NOMO-1 (cell line): ENCODE measurements at regions not wholly inside any gene's neighbourhood (a gene's known extent, or its start where the extent isn't known, plus 50 kb on each side); places are given as distances from the start of the nearest gene placed in this dataset.
"Not testable (repeated sequence)": the region's sequence is repeated elsewhere in the genome, so short reads cannot be mapped to it uniquely, and the experiment has no call there.

ENCODE experiments used
- DNase-seq, 2 experiments: peaks; one replicate each; lab custom pipeline; 2025; ENCODE audit not compliant: unreplicated experiment in 2 of 2; lab: John Stamatoyannopoulos, UW

DNA sequence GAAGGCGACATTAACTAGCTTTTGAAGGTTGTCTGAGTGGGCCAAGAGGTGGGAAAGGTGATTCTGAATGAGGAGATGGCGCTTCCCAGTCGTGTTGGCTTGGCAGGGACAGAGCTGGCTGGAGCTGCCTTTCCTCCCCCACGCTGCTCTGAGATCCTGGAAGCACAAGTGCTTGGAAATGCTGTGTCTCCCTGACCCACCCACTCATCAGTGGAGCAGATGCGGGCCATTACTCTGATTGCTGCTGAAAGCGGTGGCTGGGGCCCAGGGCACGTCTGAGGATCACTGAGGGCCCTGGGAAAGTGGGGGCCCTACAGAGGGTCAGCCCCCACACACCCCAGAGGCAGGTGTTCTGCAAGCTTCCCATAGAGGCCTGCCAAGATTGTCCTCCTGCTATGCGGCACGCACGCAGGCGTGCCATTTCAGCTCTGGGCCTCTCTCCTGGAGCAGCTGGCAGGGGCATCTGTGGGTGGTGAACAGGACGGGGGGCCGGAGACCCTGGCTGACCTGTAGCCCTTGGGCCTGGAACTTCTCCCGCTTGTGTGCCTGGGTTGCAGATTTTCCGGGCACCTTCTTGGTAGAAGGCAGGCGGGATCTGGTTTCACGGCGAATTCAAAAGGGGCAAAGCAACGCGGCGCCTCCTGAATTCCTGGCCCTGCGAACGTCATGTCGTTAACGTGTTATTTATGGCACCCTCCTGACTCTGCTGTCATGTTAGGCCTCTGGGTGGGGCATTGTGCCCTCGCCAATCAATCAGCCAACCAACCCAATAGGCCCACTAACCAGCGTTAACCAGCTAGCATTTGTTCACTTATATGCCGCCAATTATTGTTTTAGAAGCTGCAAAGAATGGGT is 133.8 kb upstream of the TBX3 start:
- no peak for DNase-seq

DNA sequence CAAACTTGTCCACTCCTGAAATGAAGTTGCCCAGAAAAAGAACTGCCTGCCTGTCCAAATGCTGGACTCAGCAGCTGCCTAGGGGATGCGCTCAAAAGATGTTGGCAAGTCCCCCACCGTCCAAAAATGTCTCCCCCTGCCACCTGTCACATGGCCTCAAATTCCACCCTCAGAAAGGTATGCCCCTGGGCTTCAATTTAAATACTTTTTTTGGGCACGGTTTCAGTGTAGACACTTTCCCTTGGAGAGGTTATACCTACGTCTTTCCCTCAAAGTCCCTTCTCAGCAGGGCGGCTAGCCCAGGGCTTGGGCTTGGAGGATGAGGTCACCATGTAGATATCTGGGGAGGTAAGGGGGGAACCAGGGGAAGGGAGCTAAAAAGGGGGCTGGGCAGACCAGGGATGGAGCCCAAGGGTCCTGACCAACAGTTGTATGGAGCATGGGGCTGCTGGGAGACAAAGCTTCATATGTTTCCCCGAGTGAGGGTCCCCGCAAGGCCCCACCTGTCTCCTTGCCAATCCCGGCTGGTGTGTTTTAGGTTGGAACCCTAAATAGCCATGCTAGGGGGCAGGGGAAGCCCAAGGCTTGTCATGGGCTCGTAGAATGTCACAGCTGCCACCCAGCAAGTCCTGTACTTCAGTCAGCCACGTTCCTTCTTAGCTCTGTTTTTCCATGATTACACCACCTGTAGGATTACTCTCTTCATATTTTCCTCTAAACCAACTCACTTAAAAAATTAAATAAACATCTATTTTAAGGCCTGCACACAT is 131.2 kb upstream of the TBX3 start:
- no peak for DNase-seq

DNA sequence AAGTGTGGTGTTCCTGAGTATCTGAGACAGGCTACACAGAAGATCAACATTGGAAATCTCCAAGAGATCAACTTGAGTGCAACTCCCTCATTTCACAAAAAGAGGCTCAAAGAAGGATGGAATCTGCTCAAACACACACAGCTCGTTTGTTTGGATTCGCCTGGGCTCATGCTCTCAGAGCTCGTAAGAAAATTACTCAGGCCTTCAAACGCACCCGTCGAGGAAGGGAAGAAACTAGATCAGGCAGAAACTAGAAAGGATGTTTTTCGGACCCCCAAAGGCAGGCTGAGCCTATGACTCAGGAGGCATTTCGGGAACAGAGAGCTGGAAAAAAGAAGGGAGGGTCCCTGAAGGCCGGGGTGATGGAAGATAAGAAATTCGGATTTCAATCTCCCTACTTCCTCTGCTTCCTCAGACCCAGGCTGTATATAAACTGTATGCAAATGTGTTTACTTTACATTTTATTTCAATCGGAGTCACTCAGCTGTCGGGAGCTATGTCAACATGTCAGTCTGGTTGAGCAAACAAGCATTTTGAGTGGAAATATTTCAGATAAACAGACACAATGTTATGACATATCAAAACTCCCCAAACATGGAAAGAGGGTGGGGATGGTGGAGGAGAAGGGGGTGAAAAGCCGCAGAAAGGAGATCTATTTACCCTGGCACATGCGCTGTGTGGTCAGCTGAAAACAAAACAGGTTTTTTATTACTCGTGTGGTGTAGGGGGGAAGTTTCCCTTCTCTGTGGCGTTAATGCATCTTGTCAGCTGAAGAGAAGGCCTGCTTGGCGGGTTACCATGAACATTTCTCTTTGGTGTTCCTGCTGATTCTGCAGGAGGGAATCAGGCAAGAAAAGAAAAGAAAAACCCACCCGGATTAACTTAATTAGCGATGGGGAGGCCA is 129.1 kb upstream of the TBX3 start:
- DNase-seq: peak; percentile 7 to 32

DNA sequence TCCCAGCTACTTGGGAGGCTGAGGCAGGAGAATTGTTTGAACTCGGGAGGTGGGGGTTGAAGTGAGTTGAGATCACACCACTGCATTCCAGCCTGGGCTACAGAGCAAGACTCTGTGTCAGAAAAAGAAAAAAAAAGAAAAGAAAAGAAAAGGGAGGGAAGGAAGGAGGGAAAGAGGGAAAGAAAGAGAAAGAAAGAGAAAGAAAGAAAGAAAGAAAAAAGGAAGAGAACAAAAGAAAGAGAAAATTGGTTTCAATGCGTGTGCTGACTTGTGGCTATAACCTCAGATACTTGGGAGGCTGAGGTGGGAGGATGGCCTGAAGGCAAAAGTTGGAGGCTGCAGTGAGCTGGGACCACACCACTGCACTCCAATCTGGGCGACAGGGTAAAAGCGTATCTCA is 128.4 kb upstream of the TBX3 start:
- DNase-seq: no peak

DNA sequence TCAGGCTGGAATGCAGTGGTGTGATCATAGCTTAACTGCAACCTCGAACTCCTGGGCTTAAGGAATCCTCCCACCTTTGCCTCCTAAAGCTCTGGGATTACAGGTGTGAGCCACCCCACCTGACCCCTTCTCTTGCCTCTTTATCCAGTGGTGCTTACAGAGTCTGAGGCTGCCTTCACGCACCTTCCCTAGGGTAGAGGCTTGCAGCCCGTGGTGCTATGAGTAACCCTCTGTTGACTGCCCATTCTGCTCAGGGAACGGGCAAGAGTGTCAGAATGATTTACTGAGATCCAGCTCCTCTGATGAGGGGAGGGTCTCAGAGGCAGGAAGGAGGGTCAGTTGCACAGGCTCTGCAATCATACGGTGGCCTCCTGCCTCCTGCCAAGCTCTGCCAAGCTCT is 125.1 kb upstream of the TBX3 start:
- no peak for DNase-seq

DNA sequence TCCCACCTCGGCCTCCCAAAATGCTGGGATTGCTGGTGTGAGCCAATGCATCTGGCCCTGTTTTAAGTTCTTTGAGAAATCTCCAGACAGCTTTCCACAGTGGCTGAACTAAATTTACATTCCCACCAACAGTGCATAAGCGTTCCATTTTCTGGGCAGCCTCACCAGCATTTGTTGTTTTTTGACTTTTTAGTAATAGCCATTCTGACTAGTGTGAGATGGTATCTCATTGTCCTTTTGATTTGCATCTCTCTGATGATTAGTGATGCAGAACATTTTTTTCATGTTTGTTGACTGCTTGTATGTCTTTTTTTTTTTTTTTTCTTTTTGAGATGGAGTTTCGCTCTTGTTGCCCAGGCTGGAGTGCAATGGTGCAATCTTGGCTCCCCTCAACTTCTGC is 117.4 kb upstream of the TBX3 start:
- not testable (repeated sequence) for DNase-seq

DNA sequence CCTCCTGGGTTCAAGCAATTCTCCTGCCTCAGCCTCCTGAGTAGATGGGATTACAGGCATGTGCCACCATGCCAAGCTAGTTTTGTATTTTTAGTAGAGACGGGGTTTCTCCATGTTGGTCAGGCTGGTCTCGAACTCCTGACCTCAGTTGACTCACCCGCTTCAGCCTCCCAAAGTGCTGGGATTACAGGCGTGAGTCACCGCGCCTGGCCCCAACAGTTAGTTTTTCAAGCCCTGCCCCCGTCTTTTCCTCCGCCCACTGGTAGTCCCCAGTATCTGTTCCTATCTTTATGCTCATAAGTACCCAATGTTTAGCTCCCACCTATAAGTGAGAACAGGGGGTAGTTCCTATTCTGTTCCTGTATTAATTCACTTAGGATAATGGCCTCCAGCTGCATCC is 116.6 kb upstream of the TBX3 start:
- DNase-seq: not testable (repeated sequence)

DNA sequence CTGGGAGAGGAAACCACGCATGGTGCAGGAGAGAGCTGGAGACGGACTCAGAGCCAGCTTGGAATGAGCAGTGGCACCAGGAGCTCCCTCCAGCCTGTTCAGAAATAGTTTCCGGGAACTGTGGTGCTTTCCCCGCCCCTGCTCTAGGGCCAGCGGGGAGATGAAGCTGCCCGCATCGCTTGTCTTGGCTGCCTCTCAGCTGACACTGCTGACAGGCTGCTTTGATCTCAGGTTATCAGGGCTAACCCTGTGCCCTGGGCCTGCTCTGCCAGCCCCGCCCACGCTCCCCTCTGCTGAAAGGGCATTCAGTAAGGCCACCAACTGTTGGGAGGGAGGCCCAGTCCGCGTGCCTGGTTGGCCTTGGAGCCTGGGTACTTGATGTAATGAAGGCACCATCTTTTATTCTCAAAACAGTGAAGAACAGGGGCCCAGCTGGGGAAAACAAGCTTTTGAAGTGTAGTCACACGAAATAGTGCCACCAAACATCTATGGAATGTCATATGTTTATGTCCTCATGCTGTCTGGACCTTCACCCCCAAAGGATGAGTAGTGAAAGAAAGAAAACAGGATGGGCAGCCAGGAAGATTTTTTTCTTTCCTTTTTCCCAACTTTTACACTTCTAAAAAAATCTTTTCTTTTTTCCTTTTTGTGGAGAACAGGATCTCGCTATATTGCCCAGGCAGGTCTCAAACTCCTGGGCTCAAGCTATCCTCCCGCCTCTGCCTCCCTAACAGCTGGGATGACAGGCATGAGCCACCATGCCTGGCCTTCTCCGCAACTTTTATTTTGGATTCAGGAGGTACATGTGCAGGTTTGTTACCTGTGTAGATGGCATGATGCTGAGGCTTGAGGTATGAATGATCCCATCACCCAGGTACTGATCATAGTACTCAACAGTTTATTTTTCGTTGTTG is 115.9 kb upstream of the TBX3 start:
- no peak for DNase-seq

DNA sequence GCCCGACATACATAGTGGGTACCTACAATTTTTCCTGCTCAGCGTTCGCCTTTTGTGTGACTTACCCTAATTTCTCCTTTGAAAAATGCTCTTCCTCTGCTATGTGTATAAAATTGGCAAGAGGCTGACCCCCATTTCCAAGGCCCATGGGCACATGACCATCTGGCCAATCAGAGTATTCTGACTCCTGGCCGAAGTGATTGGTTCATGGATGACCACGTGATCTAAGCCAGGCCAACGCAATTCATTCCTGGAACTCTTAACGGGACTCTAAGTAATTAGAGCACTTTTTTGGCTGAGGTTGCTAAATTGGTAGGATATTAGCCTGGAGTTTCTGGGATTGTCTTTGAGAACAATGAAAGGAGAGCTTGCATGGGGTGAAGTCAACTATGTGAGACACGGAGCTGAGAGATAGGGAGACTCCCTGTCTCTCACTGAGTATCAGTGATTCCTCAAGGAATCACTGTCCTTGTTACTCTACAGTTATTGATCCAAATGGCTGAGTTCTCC is 110.1 kb upstream of the TBX3 start:
- no peak for DNase-seq

DNA sequence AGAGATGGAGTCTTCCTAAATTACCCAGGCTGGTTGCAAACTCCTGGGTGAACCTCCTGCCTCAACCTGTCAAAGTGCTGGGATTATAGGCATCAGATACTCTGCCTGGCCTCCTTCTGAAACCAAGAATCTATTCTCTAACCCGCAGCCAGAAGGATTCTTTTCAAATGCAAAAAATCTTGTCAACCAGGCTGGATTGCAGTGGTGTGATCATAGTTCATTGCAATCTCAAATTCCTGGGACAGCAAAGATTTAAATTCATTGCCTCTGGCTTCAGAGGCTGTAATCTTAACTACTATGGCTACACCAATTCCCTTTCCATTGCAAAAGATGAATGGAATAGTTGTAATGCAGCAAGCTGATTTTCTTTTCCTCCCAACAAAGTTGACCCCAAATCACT is 106.3 kb upstream of the TBX3 start:
- DNase-seq: no peak

DNA sequence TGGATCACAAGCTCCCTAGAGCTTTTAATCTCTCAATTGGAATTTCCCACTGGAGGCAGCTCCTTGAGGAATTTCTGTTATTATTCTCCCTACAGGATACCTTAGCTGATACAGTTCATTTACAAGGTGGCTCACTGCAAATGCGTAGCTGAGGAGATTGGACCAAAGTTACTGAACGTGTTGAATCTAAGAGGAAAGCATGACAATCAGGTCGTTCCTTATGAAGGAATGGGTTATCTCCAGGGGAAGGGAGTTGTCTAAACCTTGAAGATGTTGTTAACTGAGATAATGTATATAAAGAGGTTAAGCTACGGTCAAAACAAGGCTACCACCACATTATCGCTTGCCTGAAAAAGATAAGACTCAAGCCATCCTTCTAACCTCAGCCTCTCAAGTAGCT is 105.8 kb upstream of the TBX3 start:
- no peak for DNase-seq

DNA sequence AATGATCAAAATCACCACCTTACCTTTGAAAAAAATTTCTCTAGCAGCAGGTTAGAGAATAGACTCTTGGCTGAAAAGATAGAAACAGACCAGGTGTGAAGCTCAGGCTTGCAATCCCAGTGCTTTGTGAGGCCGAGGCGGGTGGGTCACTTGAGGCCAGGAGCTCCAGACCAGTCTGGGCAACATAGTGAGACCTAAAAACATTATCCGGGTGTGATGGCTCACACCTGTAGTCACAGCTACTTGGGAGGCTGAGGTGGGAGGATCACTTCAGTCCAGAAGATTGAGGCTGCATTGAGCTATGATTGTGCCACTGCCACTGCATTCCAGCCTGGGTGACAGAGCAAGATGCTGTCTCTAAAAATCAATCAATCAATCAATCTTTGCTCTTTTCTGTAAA is 105.3 kb upstream of the TBX3 start:
- no peak for DNase-seq

DNA sequence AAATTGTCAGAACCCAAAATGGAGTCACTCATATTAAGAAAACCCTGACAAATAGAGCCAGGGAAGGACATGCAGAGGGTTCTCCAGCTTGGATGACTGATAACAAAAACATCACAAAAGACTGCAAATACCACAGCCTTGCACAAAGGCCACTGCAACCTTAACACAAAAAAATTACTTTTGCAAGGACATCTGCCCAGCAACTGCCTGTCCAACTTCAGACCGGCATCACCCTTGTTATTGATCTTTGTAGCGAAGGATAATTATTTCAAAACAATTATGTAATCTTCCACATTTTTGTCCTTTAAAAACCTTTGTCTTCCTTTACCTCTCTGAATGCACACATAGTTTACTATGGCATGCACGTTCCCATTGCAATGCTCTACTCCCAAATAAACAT is 100.6 kb upstream of the TBX3 start:
- DNase-seq: no peak

DNA sequence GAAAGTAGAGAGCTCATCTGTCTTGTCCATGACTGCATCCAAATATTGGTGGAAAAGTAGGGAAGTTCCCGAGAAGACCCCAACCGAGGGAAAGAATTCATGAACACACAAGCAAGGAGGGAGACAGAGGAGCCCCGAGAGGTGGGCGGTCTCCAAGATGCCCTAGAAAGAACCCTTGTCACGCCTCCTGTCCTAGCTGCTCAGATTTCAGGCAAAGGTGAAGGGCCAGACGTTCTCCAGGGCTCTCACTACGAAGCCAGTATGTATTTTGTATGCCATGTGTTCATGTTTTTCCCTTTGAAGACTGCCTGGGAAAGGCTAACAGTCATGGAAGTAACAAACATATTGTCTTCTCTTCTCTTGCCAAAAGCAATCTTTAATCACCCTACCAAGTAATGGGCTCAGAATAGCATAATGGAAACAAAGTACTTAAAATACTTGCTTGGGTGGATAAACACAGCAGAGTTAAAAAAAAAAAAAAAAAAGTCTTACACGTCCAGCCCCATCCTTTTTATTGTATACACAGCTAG is 99.2 kb upstream of the TBX3 start:
- DNase-seq: no peak

DNA sequence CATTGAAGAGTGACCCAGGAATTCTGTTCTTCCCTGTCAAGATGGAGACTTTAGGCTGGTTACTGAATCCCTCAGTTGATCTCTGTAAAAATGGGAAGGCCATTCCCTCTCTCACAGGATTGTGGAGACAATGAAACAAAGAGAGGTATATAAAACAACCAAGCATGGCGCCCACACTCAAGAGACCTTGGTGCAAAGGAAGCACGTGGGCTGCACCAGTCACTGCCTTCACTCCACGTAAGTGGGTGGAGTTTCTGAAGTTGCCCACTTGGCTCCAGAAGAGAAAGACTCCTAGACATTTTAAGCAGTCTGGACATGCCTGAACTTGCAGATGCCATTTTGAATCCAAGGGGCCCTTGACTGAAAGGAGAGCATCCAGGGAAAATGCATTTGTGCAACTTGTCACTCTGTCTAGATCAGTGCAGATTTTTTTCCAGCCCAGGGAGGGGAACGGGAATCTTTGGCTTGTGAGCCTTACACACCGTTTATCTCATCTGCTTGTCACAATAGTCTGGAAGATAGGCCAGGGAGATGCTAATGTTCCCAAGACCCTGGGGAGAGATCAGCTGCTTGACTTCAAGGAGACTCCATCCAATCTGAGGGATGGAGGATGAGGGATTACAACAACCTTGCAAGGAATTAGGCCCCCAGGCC is 96.9 kb upstream of the TBX3 start:
- DNase-seq: no peak

DNA sequence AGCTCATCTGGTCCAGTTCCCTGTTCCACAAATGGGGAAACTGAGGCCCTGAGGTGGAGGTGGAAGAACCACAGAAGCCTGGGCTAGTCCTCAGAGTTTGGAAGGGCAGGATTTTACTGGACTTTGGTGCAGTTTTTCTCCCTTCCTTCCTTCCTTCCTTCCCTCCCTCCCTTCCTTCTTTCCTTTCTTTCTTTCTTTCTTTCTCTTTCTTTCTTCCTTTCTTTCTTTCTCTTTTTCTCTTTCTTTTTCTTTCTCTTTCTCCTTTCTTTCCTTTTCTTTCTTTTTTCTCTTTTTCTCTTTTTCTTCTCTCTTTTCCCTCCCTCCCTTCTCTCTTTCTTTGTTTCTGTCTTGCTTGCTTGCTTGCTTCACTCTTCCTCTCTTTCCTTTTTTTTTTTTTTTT is 95.7 kb upstream of the TBX3 start:
- DNase-seq: no peak

DNA sequence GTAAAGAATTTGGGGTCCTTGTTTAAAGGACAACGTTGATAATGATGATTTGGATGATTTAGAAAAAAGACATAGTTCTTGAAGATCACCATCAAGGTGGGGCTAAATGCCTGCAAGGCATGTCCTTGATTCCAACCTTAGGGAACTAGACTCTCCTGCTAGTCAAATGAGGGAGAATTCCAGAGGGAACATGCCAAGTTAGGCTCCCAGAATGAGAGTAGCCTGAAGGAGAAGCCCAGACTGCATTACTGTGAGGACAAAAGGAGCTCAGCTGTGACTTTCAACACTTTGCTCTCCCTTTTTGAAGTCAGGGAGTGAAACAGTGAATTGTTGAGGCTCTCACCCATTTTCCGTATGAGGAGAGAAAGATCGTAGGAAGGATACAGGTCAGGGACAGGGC is 95.2 kb upstream of the TBX3 start:
- DNase-seq: no peak

DNA sequence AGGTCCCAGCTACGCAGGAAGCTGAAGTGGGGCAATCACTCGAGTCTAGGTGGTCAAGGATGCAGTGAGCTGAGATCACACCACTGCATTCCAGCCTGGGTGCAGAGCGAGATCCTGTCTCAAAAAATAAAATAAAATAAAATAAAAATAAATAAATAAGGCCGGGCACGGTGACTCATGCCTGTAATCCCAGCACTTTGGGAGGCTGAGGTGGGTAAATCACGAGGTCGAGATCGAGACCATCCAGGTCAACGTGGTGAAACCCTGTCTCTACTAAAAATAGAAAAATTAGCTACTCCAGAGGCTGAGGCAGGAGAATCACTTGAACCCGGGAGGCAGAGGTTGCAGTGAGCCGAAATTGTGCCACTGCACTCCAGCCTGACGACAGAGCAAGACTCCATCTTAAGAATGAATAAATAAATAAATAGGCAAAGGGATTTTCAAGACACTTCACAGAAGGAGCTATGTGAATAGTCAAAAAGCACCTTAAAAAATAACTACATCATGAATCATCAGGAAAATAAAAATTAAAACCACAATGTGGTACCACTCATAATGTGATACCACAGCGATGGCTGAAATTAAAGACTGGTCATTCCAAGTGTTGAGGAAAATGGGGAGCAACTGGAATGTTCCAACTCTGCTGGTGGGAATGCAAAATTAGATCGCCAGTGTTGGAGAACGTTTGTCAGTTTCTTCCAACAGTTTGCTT is 92.9 kb upstream of the TBX3 start:
- DNase-seq: no peak

DNA sequence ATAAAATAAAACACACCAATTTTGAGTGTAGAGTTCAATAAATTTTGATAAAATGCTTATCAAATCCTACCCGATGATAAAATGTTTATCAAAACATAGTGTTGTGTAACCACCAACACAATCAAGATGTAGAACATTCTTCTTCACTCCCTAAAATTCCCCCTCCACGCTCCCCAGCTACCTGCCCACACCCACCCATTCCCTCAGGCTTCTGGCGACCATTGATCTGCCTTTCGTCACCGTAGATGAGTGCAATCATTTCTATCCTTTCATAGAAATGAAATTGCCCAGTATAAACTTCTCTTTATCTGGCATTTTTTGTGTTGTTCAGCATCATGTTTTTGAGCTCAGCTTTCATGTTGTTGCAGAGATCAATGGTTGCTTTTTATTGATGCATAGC is 90.7 kb upstream of the TBX3 start:
- DNase-seq: no peak
